GM21737 (cell line): ENCODE measurements at regions not wholly inside any gene's neighbourhood (a gene's known extent, or its start where the extent isn't known, plus 50 kb on each side); places are given as distances from the start of the nearest gene placed in this dataset.
"Not testable (repeated sequence)": the region's sequence is repeated elsewhere in the genome, so short reads cannot be mapped to it uniquely, and the experiment has no call there.

Source experiments
- ATAC-seq: cut with Tn5 transposase; IDR thresholded peaks from one replicate; pipeline ENCODE4 v1.9.1; 2021; ENCODE audit warnings: mild to moderate bottlenecking, moderate library complexity; ENCODE audit not compliant: unreplicated experiment

DNA sequence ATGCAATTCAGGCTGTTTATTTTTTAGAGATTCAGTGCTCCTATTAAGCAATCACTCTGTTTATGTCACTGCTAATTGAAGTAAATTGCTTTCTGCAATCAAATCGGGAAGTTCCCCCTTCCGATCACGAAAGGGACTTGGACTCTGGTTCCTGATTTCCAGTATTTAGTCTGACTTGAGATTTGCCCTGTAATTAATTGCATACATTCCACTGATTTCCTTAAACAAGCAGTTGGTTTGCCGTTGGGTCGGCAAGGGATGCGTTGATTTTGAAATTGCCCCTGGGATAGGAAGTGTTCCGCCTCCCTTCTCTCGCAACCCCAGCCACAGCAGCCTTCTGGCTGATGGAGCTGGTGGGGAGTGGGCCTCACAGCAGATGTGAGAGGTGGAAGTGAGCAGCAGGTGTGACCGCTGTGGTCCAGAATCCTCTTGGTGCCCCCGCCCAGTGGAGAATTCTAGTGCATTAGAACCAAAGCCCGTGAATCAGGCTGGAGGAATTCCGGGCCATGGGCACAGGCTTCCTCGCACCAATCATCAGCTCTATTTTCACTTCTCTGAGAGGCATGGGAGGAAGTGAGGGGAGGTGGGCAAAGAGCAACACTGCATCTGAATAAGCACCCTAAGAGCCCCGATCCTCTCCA is 102.5 kb downstream of the SPRY4 start:
- no peak for ATAC-seq

DNA sequence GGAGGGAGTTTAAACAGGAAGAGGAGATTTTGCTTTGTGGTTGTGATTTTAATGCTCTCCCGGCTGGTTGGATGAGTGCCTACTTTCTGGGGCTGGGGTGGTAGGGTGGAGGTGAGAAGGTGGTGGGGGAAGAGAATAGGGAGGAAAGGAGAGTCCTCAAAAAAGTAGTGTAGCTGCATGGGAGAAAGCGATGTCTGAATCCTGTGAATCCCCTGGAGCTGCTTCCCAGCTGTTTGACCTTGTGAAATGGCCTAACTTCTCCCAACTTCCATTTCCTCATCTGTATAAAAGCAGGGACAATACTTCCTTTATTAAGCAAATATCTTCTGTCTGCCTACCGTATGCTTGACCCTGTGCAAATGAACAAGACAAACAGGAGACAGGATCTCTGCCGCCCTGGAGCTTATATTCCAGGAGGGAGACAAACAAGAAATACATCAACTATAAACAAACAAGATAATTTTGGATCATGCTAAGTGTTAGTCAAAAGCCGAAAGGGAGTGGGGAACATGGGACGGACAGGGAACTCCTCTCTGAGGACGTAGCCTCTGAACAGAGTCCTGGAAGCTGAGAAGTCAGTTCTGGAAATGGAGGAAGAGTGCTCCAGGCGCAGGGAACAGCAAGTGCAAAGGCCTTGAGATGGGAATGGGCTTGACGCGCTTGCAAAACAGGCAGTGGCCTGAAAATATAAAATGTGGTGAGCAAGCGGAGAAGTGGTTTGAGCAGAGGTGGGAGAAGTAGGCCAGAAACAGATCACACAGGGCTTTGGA is 103.5 kb downstream of the SPRY4 start:
- ATAC-seq, result no peak

DNA sequence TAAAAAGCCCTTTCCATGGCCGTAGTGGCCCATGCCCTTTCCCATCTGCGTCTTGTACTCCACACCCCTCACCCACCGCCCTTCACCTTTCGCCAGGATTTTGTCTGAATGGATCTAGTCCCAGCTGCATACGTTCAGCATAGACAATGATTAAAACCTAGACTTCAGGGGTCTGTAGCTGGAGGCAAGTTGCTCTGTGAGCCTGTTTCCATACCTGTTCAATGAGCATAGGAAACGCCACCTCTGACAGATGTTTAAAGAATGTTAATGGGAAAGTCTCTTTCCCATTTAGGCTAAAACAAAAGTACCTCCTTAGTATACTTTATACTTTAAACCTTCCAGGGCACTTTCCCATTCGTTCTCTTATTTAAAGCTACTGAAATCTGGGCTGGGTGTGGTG is 105.7 kb downstream of the SPRY4 start:
- ATAC-seq, result no peak

DNA sequence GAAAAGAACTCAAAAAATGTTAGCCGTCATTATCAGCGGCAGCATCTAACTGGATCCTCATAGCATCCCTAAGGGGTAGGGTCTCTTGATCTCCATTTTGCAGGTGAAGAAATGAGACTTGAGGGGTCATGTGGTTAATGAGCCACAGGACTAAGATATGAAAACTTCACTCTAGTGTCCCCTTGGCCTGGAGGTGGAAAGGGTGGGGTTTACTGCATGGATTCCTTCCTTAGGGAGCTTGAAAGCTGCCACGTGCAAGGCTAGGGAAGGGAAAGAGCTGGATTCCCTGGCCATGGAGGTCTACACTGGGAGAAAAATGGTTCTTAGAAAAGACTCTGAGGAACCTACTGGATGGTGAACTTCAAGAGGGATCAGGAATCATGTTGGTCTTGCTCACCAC is 107.9 kb downstream of the SPRY4 start:
- ATAC-seq, result no peak

DNA sequence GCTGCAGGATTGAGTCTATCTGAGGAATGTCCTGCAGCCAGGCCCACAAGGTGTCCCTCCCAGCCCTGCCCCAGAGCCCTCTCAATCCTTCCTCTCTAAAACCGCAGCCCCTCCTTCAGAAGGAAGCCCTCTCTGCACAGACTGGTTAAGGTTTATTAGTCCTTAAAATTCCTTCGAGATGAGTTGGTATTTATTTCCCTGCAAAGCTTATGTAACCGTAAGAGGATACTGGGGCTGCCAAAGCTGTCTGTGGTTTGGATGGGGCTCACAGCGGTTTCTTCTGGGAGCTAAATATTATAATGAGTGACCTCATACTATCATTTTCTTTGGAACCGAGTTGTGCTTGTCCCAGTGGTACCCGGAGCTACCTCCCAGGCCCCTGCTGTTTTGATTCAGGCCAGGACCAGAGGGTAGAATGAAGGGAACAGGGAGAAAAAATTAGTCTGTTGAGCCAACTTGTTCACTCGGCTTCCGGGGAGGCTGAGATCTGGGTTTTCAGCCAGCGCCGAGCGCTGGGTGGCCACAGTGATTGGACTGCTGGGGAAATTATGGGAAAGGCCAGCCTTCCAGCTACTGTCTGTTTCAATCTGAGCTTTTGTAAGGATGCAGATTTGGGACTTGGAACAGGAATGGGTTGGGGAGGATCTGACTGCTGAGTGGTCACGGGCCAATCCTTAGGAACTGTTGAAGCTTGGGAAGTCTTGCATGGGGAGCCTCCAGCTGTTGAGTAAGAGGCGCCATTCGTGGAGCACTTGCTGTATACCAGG is 107.5 kb downstream of the NDFIP1 start:
- no peak for ATAC-seq

DNA sequence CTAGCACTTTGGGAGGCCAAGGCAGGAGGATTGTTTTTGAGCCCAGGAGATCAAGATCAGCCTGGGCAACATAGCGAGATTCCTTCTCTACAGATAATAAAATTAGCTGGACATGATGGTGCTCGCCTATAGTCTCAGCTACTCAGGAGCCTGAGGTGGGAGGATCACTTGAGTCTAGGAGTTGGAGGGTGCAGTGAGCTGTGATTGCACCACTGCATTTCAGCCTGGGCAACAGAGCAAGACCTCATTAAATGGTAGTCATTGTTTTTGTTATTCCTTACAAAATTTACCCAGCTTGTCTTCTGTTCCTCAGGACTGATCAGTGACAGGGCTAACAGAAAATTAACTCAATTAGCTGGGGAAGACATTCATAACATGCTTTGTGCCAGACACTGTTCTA is 104.5 kb downstream of the NDFIP1 start:
- no peak for ATAC-seq

DNA sequence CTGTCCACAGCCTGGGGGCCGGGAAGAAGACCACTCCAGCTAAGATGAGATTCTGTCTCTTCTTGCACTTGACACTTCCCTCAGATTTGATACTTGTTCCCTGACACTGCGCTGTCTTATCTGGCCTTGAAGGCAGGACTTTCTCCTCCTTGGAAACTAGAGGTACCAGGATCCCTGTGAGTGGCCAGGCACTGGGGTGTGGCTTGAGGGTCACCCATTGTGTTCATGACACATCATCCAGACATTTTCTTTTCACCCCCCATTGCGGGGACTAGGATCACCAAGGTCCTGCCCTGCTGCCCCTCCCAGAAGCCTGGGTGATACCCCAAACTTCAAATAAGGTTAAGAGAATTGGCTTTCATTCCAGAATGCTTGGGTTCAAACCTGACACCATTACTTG is 103.3 kb downstream of the NDFIP1 start:
- no peak for ATAC-seq

DNA sequence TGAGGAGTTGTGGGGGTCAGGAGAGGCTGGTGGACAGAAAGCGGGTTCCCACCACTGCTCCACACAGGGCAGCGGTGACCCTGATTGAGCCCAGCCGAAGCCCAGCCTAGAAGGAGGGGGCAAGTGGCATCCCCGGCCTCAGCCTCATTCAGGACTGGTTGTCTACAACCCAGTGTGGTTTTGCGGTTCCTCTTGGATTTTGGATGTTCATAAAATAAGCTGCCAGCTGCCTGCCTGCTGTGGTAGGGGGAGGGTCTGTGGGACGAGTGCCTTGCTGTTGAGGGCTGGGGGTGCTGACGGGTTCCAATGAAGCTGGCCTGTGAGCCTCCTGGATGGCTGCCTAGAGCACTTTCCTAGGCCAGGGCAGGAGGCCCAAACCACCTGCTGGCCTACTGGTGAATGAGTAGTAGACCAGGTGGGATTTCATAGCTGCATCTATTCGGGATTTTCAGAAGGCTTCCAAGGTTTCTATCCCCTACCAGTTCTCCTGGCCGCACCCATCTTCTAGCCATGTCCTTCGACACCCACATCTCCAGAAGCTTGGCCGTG is 102.4 kb downstream of the NDFIP1 start:
- ATAC-seq, result no peak

DNA sequence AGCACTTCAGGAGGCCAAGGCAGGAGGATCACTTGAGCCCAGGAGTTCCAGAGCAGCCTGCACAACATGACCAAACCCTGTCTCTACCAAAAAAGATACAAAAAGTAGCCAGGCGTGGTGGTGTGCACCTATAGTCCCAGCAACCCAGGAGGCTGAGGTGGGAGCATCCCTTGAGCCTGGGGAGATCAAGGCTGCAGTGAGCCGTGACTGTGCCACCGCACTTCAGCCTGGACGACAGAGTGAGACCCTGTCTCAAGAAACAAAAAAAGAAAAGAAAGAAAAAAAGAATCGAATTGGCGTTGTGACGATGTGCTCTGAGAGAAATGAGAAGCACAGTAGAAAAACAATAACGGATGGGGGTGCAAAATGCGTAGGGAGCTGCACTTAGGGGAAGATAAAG is 101.4 kb downstream of the NDFIP1 start:
- ATAC-seq, result no peak

DNA sequence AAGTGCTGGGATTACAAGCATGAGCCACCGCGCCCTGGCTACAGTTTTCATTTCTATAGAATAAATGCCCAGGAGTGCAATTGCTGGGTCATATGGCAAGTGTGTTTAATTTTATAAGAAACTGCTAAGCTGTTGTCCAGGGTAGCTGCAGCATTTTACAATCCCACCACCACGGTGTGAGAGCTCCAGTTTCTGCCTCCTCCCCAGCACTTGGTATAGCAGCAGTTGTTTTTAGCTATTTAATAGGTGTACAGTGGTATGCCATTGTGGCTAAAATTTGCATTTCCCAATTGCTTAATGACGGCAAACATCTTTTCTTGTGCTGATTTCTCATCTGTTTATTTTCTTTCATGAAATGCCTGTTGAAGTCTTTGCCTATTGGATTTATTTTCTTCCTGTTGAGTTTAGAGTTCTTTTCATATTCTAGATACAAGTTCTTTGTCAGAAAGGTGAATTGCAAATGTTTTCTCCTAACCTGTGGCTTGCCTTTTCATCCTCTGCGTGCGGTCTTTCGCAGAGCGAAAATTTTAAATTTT is 100.3 kb downstream of the NDFIP1 start:
- no peak for ATAC-seq

DNA sequence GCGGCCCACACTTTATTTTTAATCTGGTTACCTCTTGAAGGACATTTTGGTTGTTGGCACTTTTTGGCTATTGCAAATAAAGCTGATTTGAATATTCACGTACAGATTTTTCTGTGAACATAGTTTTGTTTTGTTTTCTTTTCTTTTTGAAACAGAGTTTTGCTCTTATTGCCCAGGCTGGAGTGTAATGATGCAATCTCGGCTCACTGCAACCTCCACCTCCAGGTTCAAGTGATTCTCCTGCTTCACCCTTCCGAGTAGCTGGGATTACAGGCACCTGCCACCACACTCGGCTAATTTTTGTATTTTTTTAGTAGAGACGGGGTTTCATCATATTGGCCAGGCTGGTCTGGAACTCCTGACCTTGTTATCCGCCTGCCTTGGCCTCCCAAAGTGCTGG is 99.7 kb downstream of the NDFIP1 start:
- ATAC-seq, result not testable (repeated sequence)

DNA sequence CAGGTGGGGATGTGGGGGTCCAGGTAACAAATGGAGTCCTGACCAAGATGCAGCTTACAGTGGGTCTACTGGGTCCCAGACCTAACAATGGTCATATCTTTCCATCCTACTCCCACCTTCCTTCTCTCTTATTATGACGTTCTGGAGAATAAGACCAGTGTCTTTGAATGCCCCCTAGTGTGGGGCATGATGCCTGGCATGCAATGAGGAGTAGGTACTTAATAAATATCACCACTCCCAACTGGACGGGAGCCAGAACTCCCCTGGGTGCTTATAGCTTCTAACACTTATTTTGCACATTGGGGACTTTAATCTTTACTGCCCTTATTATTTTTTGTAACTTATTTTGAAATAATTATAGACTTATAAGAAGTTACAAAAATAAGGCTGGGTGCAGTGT is 98.2 kb downstream of the NDFIP1 start:
- no peak for ATAC-seq

DNA sequence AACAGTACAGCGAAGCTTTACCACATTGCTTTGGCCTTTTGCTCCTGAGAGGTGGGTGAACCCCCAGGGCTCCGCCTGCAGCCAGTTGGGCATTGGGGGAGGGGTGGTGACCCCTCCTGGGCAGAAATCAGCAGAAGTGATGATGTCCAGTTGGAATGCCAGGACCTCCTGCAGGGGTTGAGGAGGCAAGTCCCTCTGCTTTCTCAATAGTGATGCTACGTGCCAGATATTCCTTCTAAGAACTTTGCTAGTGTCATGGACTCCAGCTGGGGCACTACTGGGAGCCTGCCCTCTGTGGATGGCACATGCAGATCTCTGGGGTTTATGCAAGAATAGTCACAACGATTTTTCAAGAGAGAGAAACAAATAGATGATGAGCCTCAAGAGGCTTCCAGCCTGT is 95.6 kb downstream of the NDFIP1 start:
- no peak for ATAC-seq
